HG03095 (cell line): ENCODE measurements at regions not wholly inside any gene's neighbourhood (a gene's known extent, or its start where the extent isn't known, plus 50 kb on each side); places are given as distances from the start of the nearest gene placed in this dataset.

ENCODE experiments used
- ATAC-seq: cut with Tn5 transposase; IDR thresholded peaks from one replicate; pipeline ENCODE4 v1.9.1; 2021; ENCODE audit warnings: moderate library complexity; ENCODE audit not compliant: unreplicated experiment

DNA sequence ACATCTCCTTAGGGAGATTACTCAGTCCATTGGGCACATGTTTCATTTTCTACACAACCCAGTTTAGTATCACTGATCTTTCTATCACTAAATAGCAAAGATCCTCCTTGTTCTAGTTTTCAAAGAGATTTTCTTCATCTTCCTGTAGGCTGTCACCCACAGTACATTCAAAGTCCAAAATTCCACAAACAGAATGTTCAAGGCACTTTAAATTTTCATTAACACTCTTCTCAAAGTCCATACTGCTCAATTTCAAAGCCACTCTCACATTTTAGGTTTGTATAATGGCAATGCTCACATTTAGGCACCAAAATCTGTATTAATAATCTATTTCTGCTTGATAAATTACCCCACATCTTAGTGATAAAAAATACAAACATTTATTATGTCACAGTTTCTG lies 152.8 kb downstream of the FSIP2 start:
- no peak for ATAC-seq

DNA sequence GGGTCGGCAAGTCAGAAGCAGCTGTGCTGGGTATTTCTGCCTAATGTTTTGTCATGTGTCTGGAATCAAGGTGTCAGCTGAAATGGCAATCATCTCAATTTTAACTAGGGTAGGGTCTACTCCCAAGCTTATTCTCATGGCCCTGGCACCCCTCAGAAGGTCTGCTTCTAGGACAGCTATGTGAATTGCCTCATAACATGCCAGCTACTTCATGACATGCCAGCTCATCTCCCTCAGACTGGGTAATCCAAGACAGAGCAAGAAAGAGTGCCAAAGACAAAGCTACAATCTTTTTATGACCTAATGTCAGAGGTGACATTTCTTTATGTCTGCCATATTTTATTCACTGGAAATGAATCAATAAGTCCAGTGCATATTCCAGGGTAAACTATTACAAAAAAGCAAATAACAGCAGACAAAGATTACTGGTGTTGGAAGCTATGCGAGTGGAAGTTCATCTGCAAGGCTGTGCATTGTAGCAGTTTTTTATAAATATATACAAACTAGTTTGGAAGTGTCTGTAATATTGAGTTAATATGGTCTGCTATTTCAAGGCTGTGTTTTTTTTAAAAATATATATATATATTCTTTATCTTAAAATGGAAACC lies 153.3 kb downstream of the FSIP2 start:
- ATAC-seq = no peak

DNA sequence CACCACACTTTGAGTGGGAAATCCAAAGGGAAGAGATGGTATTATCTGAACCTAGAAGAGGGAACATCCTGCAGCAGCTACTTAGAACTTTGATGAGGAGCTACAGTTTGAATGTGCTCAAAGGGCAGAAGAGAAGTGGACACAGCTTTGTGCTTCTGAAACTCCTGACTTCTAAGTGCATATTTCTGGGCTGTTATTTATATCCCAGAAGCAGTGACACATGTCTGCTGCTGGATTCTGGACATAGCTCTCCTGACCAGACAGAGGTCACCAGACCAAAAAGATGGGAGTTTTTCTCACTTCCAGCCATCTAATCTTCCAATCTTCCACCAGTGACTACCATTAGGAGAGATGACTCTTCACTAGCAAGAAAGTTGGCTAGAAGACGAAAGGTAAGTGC lies 153.9 kb downstream of the FSIP2 start:
- ATAC-seq = no peak

DNA sequence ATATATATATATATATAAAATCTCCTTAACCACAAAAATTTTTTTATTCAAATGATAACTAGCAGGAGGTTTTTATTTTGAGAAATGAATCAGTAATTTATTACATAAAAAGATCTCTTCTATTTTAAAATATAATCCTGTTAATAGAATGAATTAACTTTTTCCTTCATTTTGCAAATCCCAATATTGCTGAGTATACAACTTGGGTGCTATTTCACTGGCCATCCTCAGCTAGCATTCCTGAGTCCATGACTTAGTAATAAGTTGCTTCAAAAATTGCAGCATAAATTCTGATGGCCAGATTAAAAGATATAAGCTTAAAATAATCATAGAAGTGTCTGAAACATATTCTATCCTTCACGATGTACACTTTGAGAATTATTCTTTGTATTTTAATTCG lies 155.6 kb downstream of the FSIP2 start:
- ATAC-seq = no peak

DNA sequence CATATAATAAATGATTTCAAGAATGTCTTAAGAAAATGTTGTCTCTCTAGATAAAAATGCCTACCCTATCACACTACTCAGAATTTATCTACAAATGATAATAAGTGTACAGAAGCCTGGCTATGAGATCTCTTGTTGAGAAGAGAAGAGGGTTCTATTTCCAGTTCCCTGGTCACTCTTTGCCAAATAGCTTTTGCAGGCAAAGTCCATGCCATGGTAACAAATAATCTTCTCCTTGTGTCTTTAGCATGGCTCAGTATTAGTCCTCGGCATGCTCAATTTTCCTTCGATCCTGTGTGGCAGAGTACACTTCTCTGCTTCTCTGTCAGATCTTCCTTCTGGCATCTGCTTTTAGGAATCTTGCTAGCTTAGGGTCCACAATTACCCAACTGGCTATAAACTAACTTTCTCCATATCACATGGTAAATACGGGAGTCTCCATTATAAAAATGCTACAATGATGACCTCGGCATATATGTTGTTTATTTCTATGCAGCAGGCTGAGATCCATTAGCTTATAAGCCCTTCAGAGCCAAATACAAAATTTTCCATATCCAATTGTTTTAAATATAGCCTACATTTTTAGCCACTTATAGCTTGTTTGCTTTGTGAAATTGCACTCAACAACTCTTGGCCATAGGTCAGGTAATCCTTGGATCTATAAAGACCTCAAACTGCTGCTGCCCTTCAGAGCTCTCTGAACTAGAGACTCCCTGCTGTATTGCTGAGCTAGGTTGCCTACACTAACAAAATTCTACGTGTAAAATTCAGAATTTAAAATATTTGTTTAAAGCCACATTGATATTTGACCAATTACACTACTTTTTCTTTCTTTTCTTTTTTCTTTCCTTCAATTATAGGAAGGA lies 157.5 kb downstream of the FSIP2 start:
- no peak for ATAC-seq

DNA sequence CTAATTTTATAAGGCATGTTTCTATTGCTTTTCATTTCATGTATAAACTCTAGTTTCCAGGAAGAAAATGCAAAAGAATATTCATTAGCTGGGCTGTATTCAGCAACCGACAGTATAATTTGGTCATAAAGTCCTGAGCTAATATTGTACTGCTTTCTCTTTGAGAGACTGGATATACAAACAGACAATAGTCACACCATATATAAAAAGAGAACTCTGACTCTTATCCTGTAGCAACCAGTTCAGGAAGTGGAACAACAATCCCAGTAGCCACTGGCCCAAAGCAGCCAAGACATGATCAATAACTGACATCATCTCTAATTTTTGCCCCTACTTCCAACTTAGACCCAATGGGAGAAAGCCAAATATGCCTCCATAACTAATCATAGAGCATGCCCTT lies 160.8 kb downstream of the FSIP2 start:
- no peak for ATAC-seq

DNA sequence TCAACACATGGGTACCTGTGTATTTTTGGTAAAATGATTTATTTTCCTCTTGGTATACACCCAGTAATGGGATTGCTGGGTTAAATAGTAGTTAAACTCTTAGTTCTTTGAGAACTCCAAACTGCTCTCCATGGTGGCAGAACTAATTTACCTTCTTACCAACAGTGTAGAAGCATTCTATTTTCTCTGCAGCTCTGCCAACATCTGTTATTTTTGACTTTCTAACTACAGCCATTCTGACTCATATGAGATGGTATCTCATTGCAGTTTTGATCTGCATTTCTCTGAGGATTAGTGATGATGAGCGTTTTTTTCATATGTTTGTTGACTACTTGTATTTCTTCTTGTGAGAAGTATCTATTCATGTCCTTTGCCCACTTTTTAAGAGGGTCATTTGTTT lies 180.6 kb downstream of the FSIP2 start:
- ATAC-seq = no peak

DNA sequence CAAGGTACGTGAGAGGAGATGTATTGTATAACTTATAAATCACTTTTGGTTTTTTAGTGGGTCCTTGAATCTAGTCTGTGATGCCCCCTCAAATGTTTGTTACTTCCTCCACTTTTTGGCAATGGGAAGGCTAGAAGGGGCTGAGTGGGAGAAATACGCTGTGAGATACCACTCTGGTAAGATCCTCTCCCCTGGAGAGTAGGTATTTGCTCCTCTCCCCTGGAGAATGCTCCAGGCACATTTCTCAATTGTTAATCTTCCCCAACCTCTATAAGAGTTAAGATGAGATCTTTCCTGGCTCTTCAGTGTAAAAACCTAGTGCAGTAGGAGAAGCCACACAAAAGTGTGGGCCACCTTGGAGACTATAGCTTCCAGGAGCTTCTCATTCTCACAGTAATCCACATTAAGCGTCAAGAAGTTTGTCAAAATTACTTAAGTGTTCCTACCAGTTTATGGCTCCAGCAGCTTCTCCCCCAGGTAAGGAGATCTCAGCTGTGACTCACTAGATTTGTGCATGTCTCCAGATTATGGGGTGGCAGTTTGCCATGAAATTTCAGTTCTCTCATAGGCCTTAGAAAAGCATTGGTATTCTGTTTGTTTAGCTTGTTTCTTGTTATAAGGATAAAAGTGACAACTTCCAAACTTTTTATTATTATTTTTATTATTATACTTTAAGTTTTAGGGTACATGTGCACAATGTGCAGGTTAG lies 182.6 kb downstream of the FSIP2 start:
- no peak for ATAC-seq

DNA sequence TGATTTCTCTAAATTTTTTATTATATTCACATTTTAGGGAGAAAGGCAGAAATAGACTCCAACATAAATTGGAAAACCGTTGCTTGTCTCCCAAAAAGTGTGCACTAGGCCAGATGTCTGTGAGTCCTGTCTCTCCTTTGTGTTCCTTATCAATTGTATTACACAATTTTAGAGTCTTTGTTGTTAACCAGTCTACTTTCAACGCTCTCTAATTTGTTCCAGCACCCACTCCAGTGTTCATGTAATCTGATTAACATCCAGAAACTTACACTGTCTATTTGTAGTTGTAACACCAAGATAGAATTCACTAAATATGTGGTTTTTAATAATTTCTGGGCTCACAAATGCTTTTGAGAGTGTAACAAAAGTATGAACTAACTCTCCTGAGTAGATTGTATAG lies 195.6 kb downstream of the FSIP2 start:
- no peak for ATAC-seq

DNA sequence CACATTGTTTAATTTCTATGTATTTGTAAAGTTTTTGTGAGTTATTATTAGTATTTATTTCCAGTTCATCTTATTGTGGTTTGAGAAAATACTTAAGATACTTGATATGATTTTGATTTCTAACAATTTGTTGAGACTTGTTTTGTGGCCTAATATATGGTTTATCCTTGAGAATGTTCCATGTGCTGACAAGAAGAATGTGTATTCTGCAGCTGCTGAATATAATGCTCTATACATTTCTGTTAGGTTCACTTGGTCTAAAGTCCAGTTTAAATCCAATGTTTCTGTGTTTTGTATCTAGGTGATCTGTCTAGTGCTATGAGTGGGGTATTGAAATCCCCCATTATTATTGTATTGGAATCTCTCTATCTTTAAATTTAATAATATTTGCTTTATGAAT lies 201.3 kb downstream of the FSIP2 start:
- ATAC-seq = no peak

DNA sequence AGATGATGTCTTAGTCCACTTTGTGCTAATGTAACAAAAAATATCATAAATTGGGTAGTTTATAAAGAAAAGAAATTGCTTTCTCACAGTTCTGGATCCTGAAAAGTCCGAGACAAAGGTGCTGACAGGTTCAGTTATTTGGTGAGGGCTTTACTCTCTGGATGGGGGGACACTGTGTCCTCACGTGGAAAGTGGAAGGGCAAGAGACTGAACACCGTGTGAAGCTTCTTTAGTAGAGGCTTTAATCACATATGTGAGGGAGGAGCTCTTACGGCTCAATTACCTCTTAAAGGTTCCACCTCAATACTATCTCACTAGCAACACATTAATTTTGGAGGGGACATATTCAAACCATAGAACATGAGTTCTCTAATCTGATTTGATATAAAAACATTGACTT lies 204.3 kb downstream of the FSIP2 start:
- no peak for ATAC-seq

DNA sequence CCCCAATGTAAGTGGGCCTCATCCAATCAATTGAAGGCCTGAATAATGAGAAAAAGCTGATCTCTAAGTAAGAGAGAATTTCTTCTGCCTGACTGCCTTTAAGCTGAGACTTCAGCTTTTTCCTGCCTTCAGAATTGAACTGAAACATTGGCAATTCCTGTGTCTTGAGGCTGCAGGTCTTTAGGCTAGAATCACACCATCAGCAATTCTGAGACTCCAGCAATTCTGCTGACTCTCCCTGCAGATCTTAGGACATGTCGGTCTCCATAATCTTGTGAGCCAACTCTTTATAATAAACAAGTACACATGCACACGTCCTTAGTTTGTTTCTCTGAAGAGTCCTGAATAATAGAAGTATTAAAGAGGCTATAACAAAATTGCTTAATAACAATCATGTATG lies 209.1 kb downstream of the FSIP2 start:
- no peak for ATAC-seq

DNA sequence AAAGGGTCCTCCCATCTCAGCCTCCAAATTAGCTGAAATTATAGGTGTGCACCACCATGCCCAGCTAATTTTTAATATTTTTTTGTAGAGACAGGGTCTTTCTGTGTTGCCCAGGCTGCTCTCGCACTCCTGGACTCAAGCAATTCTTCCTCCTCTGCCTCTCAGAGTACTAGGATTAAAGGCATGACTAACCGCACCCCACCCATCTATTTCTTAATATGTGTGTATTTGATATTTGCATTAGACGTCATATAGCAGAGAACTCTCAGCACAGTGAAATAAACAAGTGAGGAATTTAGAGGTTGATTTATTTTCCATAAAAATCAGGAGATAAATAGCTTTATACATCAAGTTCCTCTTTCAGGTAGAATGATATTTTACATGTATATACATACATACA lies 213.5 kb downstream of the FSIP2 start:
- ATAC-seq = no peak

DNA sequence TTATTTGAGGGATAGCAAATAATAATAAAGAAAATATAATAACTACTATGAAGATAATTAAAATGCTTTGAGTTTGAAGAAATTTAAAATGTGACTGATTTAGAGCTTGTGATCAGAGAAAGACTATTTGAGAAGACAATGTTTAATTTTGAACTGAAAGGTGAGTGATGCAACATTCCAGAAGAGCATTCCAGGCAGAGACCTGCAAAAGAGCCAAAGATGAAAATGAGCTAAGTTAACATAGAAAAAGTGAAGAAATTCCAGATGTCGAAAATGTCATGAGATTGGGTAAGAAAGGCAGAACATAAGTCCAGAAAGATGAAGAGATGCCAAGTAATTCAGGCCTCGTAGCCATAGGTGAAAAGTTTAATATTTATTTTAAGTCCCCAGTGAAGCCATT lies 215.8 kb downstream of the FSIP2 start:
- no peak for ATAC-seq

DNA sequence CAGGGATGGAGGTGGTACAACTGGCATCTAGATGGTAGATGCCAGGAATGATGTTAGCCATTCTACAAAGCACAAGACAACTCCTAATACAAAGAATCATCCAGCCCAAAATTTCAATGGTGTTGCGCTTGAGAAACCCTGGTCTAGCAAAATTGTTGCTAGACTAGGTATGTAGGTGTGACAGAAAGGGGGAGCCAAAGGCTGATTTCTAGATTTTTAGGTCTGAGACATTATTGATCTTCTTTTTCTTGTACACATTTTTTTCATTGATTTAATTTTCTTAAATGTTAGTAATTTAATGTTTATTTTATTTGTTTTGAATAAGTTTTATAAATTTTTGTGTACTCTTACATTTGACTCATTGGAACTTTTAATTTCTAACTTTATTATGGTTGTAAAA lies 216.4 kb downstream of the FSIP2 start:
- ATAC-seq = no peak

DNA sequence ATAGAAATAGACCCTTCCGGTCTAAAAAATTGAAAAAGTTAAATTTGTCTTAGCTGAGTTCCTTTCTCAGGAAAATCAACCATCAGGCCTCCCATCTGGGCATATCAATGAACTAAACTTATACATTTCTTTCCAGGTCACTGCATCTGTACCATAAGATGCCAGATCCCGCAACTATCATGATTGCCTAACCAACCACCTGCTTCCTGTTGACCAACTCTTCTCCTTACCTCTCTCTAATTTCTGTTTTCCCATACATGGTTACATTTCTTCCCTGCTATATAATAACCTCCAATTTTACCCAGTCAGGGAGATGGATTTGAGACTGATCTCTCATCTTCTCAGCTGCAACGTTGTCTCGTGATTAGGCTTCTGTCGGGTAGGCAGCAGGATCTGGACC lies 228.7 kb downstream of the FSIP2 start:
- no peak for ATAC-seq

DNA sequence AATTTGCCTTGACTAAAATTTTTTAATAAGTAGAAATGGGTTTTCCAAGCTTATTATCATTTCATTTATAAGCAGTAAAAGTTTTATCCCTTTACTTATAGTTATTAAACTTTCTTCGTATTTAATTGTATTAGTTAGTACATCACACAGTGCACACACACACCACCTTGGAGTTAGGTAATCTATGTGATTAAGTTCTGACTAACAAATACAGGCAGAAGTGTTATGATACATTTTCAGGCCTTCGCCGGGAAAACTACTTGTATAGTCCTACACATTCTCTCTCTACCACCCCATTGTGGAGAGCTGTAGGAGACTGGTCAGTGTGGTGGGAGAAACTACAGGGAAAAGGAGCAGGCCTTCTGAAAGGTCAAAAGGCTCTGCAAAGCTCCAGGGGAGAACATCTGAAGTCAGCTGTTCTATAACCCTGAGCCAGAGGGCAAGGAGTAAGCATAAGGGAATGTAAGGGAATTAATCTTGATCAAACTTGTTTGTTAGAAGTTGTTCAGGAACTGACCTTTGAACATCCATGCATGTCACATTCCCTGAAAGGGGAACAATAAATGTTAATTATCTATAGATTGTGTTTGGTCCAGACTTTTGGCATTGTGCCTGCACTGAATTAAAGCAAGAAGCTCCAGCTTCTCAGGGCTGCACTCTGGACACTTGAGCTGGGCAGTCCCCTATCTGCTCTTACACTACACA lies 231.7 kb downstream of the FSIP2 start:
- ATAC-seq = no peak

DNA sequence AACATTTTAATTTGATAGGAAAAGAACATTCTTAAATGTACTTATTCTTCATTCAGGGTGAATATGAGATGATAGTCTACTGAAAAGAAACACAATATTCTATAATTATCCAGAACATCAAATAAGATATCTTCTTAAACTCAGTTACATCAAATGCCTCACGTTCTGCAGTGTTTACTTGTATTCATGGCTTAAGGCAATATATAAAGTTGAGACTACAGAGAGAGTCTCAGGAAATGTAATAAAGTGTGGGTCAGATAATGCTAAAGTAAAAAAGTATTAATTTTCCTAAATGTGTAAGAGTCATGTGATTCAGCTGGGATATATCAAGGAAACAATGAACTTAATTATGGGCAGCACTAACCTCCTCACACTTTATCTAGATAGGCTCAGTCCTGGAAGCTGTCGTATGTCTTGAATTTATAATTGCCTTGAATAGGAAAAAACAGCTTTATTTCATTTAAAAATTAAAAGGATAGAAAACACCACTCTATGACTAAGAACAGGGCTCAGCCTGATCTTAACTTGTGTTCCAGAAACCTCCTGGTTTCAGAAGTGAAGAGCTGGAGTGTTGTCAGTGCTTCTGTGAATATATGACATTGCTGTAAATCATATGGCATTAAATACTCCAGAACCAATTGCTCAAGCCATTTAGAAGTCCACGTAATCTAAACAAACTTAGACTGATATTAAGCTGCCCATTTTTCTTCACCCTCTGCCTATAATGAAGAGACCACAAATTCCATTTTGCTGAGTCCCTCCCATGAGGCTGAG lies 240.2 kb downstream of the FSIP2 start:
- ATAC-seq = no peak

DNA sequence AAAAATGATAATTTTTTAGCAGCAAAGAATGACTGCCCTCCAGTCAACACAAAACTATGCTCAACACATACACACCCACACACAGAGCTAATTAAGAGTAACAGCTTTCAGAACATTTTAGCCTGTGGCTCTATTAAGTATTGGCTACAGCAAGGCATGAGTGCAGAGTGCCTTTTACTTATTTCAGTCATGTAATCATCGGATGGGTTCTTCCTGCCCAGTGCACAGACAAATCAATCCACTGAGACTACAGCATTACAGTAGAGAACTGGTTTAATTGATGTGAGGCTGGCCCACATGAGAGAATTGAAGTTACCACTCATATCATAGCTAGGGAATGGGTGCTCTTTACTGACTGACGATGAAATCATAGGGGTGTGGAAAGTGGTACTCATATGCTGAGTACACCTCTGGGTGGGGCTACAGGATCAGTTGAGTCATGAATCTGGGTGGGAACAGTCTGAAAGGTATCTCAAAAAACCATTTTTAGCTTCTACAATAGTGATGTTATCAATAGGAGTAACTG lies 241.0 kb downstream of the FSIP2 start:
- ATAC-seq = no peak

DNA sequence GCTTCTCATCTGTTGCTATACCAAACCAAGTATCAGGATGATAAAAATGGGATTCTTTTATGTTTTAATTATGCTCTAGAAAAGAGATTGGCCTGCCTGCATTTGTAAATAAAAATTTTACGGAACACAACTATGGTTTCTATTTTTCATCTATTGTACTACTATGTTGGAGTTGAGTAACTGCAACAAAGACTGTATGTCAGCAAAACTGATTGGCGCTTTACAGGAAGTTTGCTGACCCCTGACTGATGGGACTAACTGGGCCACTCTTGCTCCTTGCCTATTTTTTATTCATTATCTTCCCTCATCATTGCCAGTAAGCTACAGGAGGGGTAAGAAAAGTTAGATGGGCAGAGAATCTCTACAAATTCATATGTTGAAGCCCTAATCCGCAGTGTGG lies 242.3 kb downstream of the FSIP2 start:
- no peak for ATAC-seq

DNA sequence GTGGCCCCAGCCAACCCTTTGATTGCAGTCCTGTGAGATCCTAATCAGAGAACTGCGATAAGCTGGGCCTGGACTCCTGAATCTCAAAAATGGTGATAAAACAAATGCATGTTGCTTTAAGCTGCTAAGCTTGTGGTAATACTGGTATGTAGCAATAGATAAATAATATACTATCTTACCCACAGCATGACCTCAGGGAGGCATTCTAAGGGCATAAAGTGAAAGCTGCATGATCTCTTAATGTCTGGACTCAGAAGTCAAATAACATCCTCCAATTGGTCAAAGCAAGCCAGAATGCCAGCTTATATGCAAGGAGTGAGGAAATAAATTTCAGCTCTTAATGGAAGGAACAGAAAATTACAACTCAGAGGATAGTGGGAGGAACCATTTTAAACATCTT lies 246.1 kb downstream of the FSIP2 start:
- ATAC-seq = no peak
